Gastroesophageal sphincter (tissue), 4 donors: ENCODE measurements at regions not wholly inside any gene's neighbourhood (a gene's known extent, or its start where the extent isn't known, plus 50 kb on each side); places are given as distances from the start of the nearest gene placed in this dataset.
"Not testable (repeated sequence)": the region's sequence is repeated elsewhere in the genome, so short reads cannot be mapped to it uniquely, and the experiment has no call there.

ENCODE experiments used
- ATAC-seq: fragments of 150-250 bp; one replicate; pipeline ENCODE4 v1.9.1; 2016; ENCODE audit warnings: mild to moderate bottlenecking, moderate library complexity
- H3K27ac ChIP-seq, 4 donors: fragments of 200-600 bp; sonication (generic) in 3 of 4; 1 replicate in 3 of 4; 2 replicates in 1 of 4; pipeline ENCODE4 v1.5.1; 2016 to 2019
- H3K27me3 ChIP-seq: fragments of 200-600 bp; sonication (generic); one replicate; pipeline ENCODE4 v1.5.1; 2019
- H3K36me3 ChIP-seq, 2 donors: fragments of 200-600 bp; sonication (generic); one replicate each; pipeline ENCODE4 v1.5.1; 2019; ENCODE audit warnings: control low read depth in 1 of 2
- H3K4me1 ChIP-seq, 3 donors: fragments of 200-600 bp; sonication (generic); 1 replicate in 2 of 3; 2 replicates in 1 of 3; pipeline ENCODE4 v1.5.1; 2016 to 2019; ENCODE audit warnings: control low read depth in 2 of 3
- H3K4me3 ChIP-seq, 2 donors: fragments of 200-600 bp; sonication (generic); one replicate each; pipeline ENCODE4 v1.5.1; 2019; ENCODE audit warnings: mild to moderate bottlenecking in 1 of 2, moderate library complexity in 1 of 2
- H3K9me3 ChIP-seq, 3 donors: fragments of 200-600 bp; sonication (generic); one replicate each; pipeline ENCODE4 v1.5.1; 2017 to 2019; ENCODE audit warnings: control low read depth in 2 of 3
- CTCF ChIP-seq, 4 experiments: fragments of 200-600 bp in 2 of 4; fragments of 450-650 bp in 2 of 4; sonication (generic) in 1 of 4; IDR thresholded peaks; one replicate each; pipeline ENCODE4 v1.5.1; 2017 to 2019; ENCODE audit warnings: antibody characterized with exemption in 4 of 4, mild to moderate bottlenecking in 2 of 4, moderate library complexity in 2 of 4
- EP300 ChIP-seq: sonication (generic); formaldehyde crosslinking; IDR thresholded peaks from one replicate; pipeline ENCODE4 v1.6.1; 2017; ENCODE audit warnings: antibody characterized with exemption, mild to moderate bottlenecking
- POLR2A ChIP-seq, 2 donors: fragments of 450-650 bp; IDR thresholded peaks; one replicate each; pipeline ENCODE4 v1.6.1; 2017; ENCODE audit warnings: antibody characterized with exemption in 2 of 2, mild to moderate bottlenecking in 2 of 2, moderate library complexity in 1 of 2
- POLR2AphosphoS5 ChIP-seq: sonication (generic); formaldehyde crosslinking; IDR thresholded peaks from one replicate; pipeline ENCODE4 v1.6.1; 2017; ENCODE audit warnings: antibody characterized with exemption
- WGBS, 2 donors: methylation state at CpG; one replicate each; pipeline ENCODE4 v1.1.5; 2018; ENCODE audit warnings: low coverage in 1 of 2; 5-methylcytosine and 5-hydroxymethylcytosine counted together

- no peaks in the 10 kb centered on the region for H3K4me1 ChIP-seq
- WGBS, 2 donors: 50 to 58% methylated on average over 1 to 2 of the region's 2 CpGs
- TF ChIP-seq POLR2A (IDR thresholded peaks at IDR 0.05) (no peak), EP300 (no peak), POLR2AphosphoS5 (no peak), CTCF (IDR thresholded peaks at IDR 0.05) (no peak)
- H3K27ac ChIP-seq: peak overlapping the region in 1 of 4 donors; percentile 19
- H3K4me3 ChIP-seq: no peak overlapping the region
- H3K27me3 ChIP-seq: no peaks in the 10 kb centered on the region
- H3K9me3 ChIP-seq: peaks cover 0 to 13% (median 0%) of the 10 kb centered on the region in 3 donors
- H3K36me3 ChIP-seq: no peaks in the 10 kb centered on the region
- ATAC-seq: no peak
These were observed 188.5 kb downstream of the NFKBIZ start for GRCh38 chr3:102037791-102038190.

- no peak for ATAC-seq
- TF ChIP-seq CTCF (IDR thresholded peaks at IDR 0.05) (no peak), POLR2A (IDR thresholded peaks at IDR 0.05) (no peak), EP300 (no peak)
- H3K4me3 ChIP-seq: no peak overlapping the region
- H3K27me3 ChIP-seq: no peaks in the 10 kb centered on the region
- H3K27ac ChIP-seq: no peak overlapping the region
- WGBS, 2 donors: 66 to 72% methylated on average over 3 of the region's 3 CpGs
- H3K9me3 ChIP-seq: peaks cover 0 to 13% (median 0%) of the 10 kb centered on the region in 3 donors
- no peaks in the 10 kb centered on the region for H3K4me1 ChIP-seq
- H3K36me3 ChIP-seq: no peaks in the 10 kb centered on the region
These were observed 189.3 kb downstream of the NFKBIZ start for GRCh38 chr3:102038477-102039142.

- H3K9me3 ChIP-seq: peaks cover 0 to 13% (median 0%) of the 10 kb centered on the region in 3 donors
- H3K27me3 ChIP-seq, H3K36me3 ChIP-seq, ATAC-seq, H3K27ac ChIP-seq, H3K4me1 ChIP-seq, H3K4me3 ChIP-seq: not testable (repeated sequence)
- 80 to 88% methylated on average over 1 to 8 of the region's 8 CpGs for WGBS, 2 donors
These were observed 190.8 kb downstream of the NFKBIZ start for GRCh38 chr3:102040144-102040543.

GRCh38 chr3:102053375-102053989, 204.2 kb downstream of the NFKBIZ start:
- no peak for TF ChIP-seq POLR2A (IDR thresholded peaks at IDR 0.05)
- no peak for TF ChIP-seq EP300
- no peak for TF ChIP-seq POLR2AphosphoS5
- no peak for TF ChIP-seq CTCF (IDR thresholded peaks at IDR 0.05)
- Histone ChIP-seq H3K27me3 (no peaks in the 10 kb centered on the region), H3K36me3 (no peaks in the 10 kb centered on the region), H3K27ac (no peak overlapping the region), H3K4me3 (no peak overlapping the region), H3K4me1 (peaks cover 0 to 5% (median 0%) of the 10 kb centered on the region in 3 donors), H3K9me3 (no peaks in the 10 kb centered on the region)
- ATAC-seq: peak; percentile 48
- WGBS, 2 donors: 41 to 45% methylated on average over 4 of the region's 4 CpGs

- no peak overlapping the region for H3K27ac ChIP-seq
- H3K36me3 ChIP-seq: no peaks in the 10 kb centered on the region
- no peaks in the 10 kb centered on the region for H3K9me3 ChIP-seq
- no peak overlapping the region for H3K4me3 ChIP-seq
- no peaks in the 10 kb centered on the region for H3K27me3 ChIP-seq
- TF ChIP-seq EP300 (no peak), POLR2A (IDR thresholded peaks at IDR 0.05) (no peak)
- ATAC-seq: no peak
- WGBS, 2 donors: 15 to 45% methylated on average over 5 to 10 of the region's 10 CpGs
- H3K4me1 ChIP-seq: peaks cover 0 to 5% (median 0%) of the 10 kb centered on the region in 3 donors
These were observed 205.3 kb downstream of the NFKBIZ start for GRCh38 chr3:102054543-102055080.
